ENCODE measurements at regions not wholly inside any gene's neighbourhood (a gene's known extent, or its start where the extent isn't known, plus 50 kb on each side); places are given as distances from the start of the nearest gene placed in this dataset.

- no peak for DNase-seq (ENCODE audit: low spot score)
- Mint-ChIP-seq H3K4me1 (ENCODE audit: low read depth) (no peaks in the 10 kb centered on the region), H3K4me3 (ENCODE audit: low read depth) (no peak overlapping the region), H3K27ac (no peak overlapping the region), H3K36me3 (ENCODE audit: low read depth) (no peaks in the 10 kb centered on the region), H3K27me3 (ENCODE audit: low read depth) (no peaks in the 10 kb centered on the region), H3K9me3 (peaks cover 3% of the 10 kb centered on the region)
- intact Hi-C loops (cut with micrococcal nuclease): no loop called here
Measured at GRCh38 chr6:92072387-92072786, 1347.0 kb downstream of the EPHA7 start.

GRCh38 chr6:92069781-92070180 lies 1349.6 kb downstream of the EPHA7 start:
- Mint-ChIP-seq H3K4me3 (ENCODE audit: low read depth) (no peak overlapping the region), H3K4me1 (ENCODE audit: low read depth) (no peaks in the 10 kb centered on the region), H3K9me3 (no peaks in the 10 kb centered on the region), H3K27ac (no peak overlapping the region), H3K36me3 (ENCODE audit: low read depth) (no peaks in the 10 kb centered on the region), H3K27me3 (ENCODE audit: low read depth) (no peaks in the 10 kb centered on the region)
- intact Hi-C loops (cut with micrococcal nuclease): no loop called here
- no peak for DNase-seq (ENCODE audit: low spot score)

- no peak for DNase-seq (ENCODE audit: low spot score)
- no peak overlapping the region for H3K4me3 Mint-ChIP-seq (ENCODE audit: low read depth)
- H3K36me3 Mint-ChIP-seq (ENCODE audit: low read depth): no peaks in the 10 kb centered on the region
- intact Hi-C loops (cut with micrococcal nuclease): no loop called here
- H3K9me3 Mint-ChIP-seq: no peaks in the 10 kb centered on the region
- no peak overlapping the region for H3K27ac Mint-ChIP-seq
- no peaks in the 10 kb centered on the region for H3K27me3 Mint-ChIP-seq (ENCODE audit: low read depth)
- H3K4me1 Mint-ChIP-seq (ENCODE audit: low read depth): no peaks in the 10 kb centered on the region
Measured at GRCh38 chr6:92052513-92052912, 1366.8 kb downstream of the EPHA7 start.

- no peak overlapping the region for H3K27ac Mint-ChIP-seq
- intact Hi-C loops (cut with micrococcal nuclease): no loop called here
- H3K4me3 Mint-ChIP-seq (ENCODE audit: low read depth): no peak overlapping the region
- no peaks in the 10 kb centered on the region for H3K9me3 Mint-ChIP-seq
- no peaks in the 10 kb centered on the region for H3K36me3 Mint-ChIP-seq (ENCODE audit: low read depth)
- no peaks in the 10 kb centered on the region for H3K4me1 Mint-ChIP-seq (ENCODE audit: low read depth)
- no peak for DNase-seq (ENCODE audit: low spot score)
- no peaks in the 10 kb centered on the region for H3K27me3 Mint-ChIP-seq (ENCODE audit: low read depth)
Measured at GRCh38 chr6:92050216-92050615, 1369.1 kb downstream of the EPHA7 start.

GRCh38 chr6:92047860-92048259 lies 1371.5 kb downstream of the EPHA7 start:
- Mint-ChIP-seq H3K9me3 (no peaks in the 10 kb centered on the region), H3K36me3 (ENCODE audit: low read depth) (no peaks in the 10 kb centered on the region), H3K27me3 (ENCODE audit: low read depth) (no peaks in the 10 kb centered on the region), H3K4me1 (ENCODE audit: low read depth) (no peaks in the 10 kb centered on the region), H3K4me3 (ENCODE audit: low read depth) (no peak overlapping the region), H3K27ac (no peak overlapping the region)
- DNase-seq (ENCODE audit: low spot score): no peak
- intact Hi-C loops (cut with micrococcal nuclease): no loop called here

- no peak overlapping the region for H3K4me3 Mint-ChIP-seq (ENCODE audit: low read depth)
- intact Hi-C loops (cut with micrococcal nuclease): no loop called here
- H3K4me1 Mint-ChIP-seq (ENCODE audit: low read depth): no peaks in the 10 kb centered on the region
- no peaks in the 10 kb centered on the region for H3K27me3 Mint-ChIP-seq (ENCODE audit: low read depth)
- no peak overlapping the region for H3K27ac Mint-ChIP-seq
- H3K36me3 Mint-ChIP-seq (ENCODE audit: low read depth): no peaks in the 10 kb centered on the region
- DNase-seq (ENCODE audit: low spot score): no peak
- H3K9me3 Mint-ChIP-seq: no peaks in the 10 kb centered on the region
Measured at GRCh38 chr6:92047152-92047850, 1372.1 kb downstream of the EPHA7 start.

- DNase-seq (ENCODE audit: low spot score): no peak
- Mint-ChIP-seq H3K4me3 (ENCODE audit: low read depth) (no peak overlapping the region), H3K9me3 (peaks cover 5% of the 10 kb centered on the region), H3K36me3 (ENCODE audit: low read depth) (no peaks in the 10 kb centered on the region), H3K27ac (no peak overlapping the region), H3K27me3 (ENCODE audit: low read depth) (no peaks in the 10 kb centered on the region), H3K4me1 (ENCODE audit: low read depth) (no peaks in the 10 kb centered on the region)
- intact Hi-C loops (cut with micrococcal nuclease): no loop called here
Measured at GRCh38 chr6:92044312-92044711, 1375.0 kb downstream of the EPHA7 start.

GRCh38 chr6:92043777-92044176 lies 1375.6 kb downstream of the EPHA7 start:
- Mint-ChIP-seq H3K4me3 (ENCODE audit: low read depth) (no peak overlapping the region), H3K27me3 (ENCODE audit: low read depth) (no peaks in the 10 kb centered on the region), H3K27ac (no peak overlapping the region), H3K36me3 (ENCODE audit: low read depth) (no peaks in the 10 kb centered on the region), H3K4me1 (ENCODE audit: low read depth) (no peaks in the 10 kb centered on the region), H3K9me3 (peaks cover 5% of the 10 kb centered on the region)
- no peak for DNase-seq (ENCODE audit: low spot score)
- intact Hi-C loops (cut with micrococcal nuclease): no loop called here

- H3K4me3 Mint-ChIP-seq (ENCODE audit: low read depth): no peak overlapping the region
- intact Hi-C loops (cut with micrococcal nuclease): no loop called here
- DNase-seq (ENCODE audit: low spot score): no peak
- H3K27me3 Mint-ChIP-seq (ENCODE audit: low read depth): no peaks in the 10 kb centered on the region
- no peak overlapping the region for H3K27ac Mint-ChIP-seq
- peaks cover 10% of the 10 kb centered on the region for H3K9me3 Mint-ChIP-seq
- no peaks in the 10 kb centered on the region for H3K36me3 Mint-ChIP-seq (ENCODE audit: low read depth)
- H3K4me1 Mint-ChIP-seq (ENCODE audit: low read depth): no peaks in the 10 kb centered on the region
Measured at GRCh38 chr6:92026878-92027277, 1392.5 kb downstream of the EPHA7 start.

GRCh38 chr6:92024881-92025280 lies 1394.5 kb downstream of the EPHA7 start:
- no peak overlapping the region for H3K27ac Mint-ChIP-seq
- H3K4me1 Mint-ChIP-seq (ENCODE audit: low read depth): no peaks in the 10 kb centered on the region
- intact Hi-C loops (cut with micrococcal nuclease): no loop called here
- no peak overlapping the region for H3K4me3 Mint-ChIP-seq (ENCODE audit: low read depth)
- no peaks in the 10 kb centered on the region for H3K36me3 Mint-ChIP-seq (ENCODE audit: low read depth)
- no peaks in the 10 kb centered on the region for H3K27me3 Mint-ChIP-seq (ENCODE audit: low read depth)
- peaks cover under 1% of the 10 kb centered on the region for H3K9me3 Mint-ChIP-seq
- DNase-seq (ENCODE audit: low spot score): no peak

GRCh38 chr6:92024110-92024509 lies 1395.2 kb downstream of the EPHA7 start:
- Mint-ChIP-seq H3K27ac (no peak overlapping the region), H3K27me3 (ENCODE audit: low read depth) (no peaks in the 10 kb centered on the region), H3K36me3 (ENCODE audit: low read depth) (no peaks in the 10 kb centered on the region), H3K9me3 (no peaks in the 10 kb centered on the region), H3K4me1 (ENCODE audit: low read depth) (no peaks in the 10 kb centered on the region), H3K4me3 (ENCODE audit: low read depth) (no peak overlapping the region)
- intact Hi-C loops (cut with micrococcal nuclease): no loop called here
- no peak for DNase-seq (ENCODE audit: low spot score)

- Mint-ChIP-seq H3K36me3 (ENCODE audit: low read depth) (no peaks in the 10 kb centered on the region), H3K4me3 (ENCODE audit: low read depth) (no peak overlapping the region), H3K4me1 (ENCODE audit: low read depth) (no peaks in the 10 kb centered on the region), H3K27ac (no peak overlapping the region), H3K27me3 (ENCODE audit: low read depth) (no peaks in the 10 kb centered on the region), H3K9me3 (no peaks in the 10 kb centered on the region)
- no peak for DNase-seq (ENCODE audit: low spot score)
- intact Hi-C loops (cut with micrococcal nuclease): no loop called here
Measured at GRCh38 chr6:92023410-92023966, 1395.9 kb downstream of the EPHA7 start.

- H3K4me3 Mint-ChIP-seq (ENCODE audit: low read depth): no peak overlapping the region
- no peaks in the 10 kb centered on the region for H3K4me1 Mint-ChIP-seq (ENCODE audit: low read depth)
- H3K36me3 Mint-ChIP-seq (ENCODE audit: low read depth): no peaks in the 10 kb centered on the region
- no peak overlapping the region for H3K27ac Mint-ChIP-seq
- H3K9me3 Mint-ChIP-seq: peaks cover 24% of the 10 kb centered on the region
- no peak for DNase-seq (ENCODE audit: low spot score)
- H3K27me3 Mint-ChIP-seq (ENCODE audit: low read depth): no peaks in the 10 kb centered on the region
- intact Hi-C loops (cut with micrococcal nuclease): no loop called here
Measured at GRCh38 chr6:92011681-92012245, 1407.6 kb downstream of the EPHA7 start.

All from activated T-helper 2 cell treated with anti-CD3 and anti-CD28 coated beads, Interferon-gamma antibody, Interleukin-2, Interleukin-4, amounts not matched to agents 10 μg/mL and 5 μg/mL and 100 μg/mL, durations not matched to agents 14 hours and 24 hours and 36 hours (primary cell).